GM12878 (cell line): ENCODE measurements at regions not wholly inside any gene's neighbourhood (a gene's known extent, or its start where the extent isn't known, plus 50 kb on each side); places are given as distances from the start of the nearest gene placed in this dataset.

ENCODE experiments used
- ATAC-seq: fragments of 200-7000 bp; cut with Tn5 transposase; 3 replicates; pipeline ENCODE4 v1.9.1; 2020; ENCODE audit warnings: mild to moderate bottlenecking, moderate library complexity
- BruUV-seq: library from RNA; stranded (reverse); fragments of 400-500 nt; replicated peaks from 2 replicates; lab custom pipeline; 2021; lab: Mats Ljungman, UMichigan
- CTCF ChIA-PET: fragments of 300-600 bp; sonication (Branson Sonifier 250); formaldehyde crosslinking; extraction: SDS; loops from one replicate; lab custom pipeline; 2021; ENCODE audit warnings: inconsistent platforms; lab: Yijun Ruan, JAX
- POLR2A ChIA-PET: fragments of 350-600 bp; formaldehyde crosslinking; extraction: SDS; loops from one replicate; lab custom pipeline; 2021; ENCODE audit warnings: inconsistent platforms; lab: Charles Lee
- RAD21 ChIA-PET: fragments of 300-600 bp; sonication (Branson Sonifier 250); formaldehyde crosslinking; loops from one replicate; lab custom pipeline; 2023; ENCODE audit warnings: antibody characterized with exemption; ENCODE audit not compliant: unreplicated experiment; lab: Charles Lee
- SMC1A ChIA-PET: fragments of 300-600 bp; sonication (Branson Sonifier 250); formaldehyde crosslinking; loops from one replicate; lab custom pipeline; 2023; ENCODE audit not compliant: unreplicated experiment, uncharacterized antibody; lab: Charles Lee
- DNase-seq: peaks from one replicate; pipeline ENCODE4 v3.0.0-alpha.2; 2011; ENCODE audit warnings: low read depth, low spot score
- FAIRE-seq: peaks from 3 replicates; lab custom pipeline; 2011; peaks lifted over from hg19 to GRCh38; lab: Jason Lieb, UNC
- H2AFZ ChIP-seq: 2 replicates; pipeline ENCODE4 v1.6.0; 2011; ENCODE audit warnings: low read depth, low read length, control low read depth; ENCODE audit not compliant: control insufficient read depth
- H3K27ac ChIP-seq: 2 replicates; pipeline ENCODE4 v1.5.1; 2011; ENCODE audit warnings: control low read depth; ENCODE audit not compliant: control insufficient read depth, insufficient read depth
- H3K27me3 ChIP-seq, 2 experiments: replicated peaks in 1 of 2; 2 replicates each; pipeline versions ENCODE4 v1.6.0 to v1.6.1; 2011; ENCODE audit warnings: low read length in 1 of 2; ENCODE audit not compliant: control insufficient read depth in 2 of 2, insufficient read depth in 2 of 2
- H3K36me3 ChIP-seq, 2 experiments: 2 replicates each; pipeline ENCODE4 v1.5.1; 2011; ENCODE audit warnings: low read length in 1 of 2; ENCODE audit not compliant: control insufficient read depth in 2 of 2, insufficient read depth in 2 of 2
- H3K4me1 ChIP-seq: 2 replicates; pipeline ENCODE4 v1.6.1; 2011; ENCODE audit warnings: mild to moderate bottlenecking, low read length, moderate library complexity, mixed read lengths; ENCODE audit not compliant: control insufficient read depth, insufficient read depth
- H3K4me2 ChIP-seq: 2 replicates; pipeline ENCODE4 v1.6.0; 2011; ENCODE audit warnings: control low read depth; ENCODE audit not compliant: control insufficient read depth, insufficient read depth
- H3K4me3 ChIP-seq: fragments of 200-600 bp; sonication (generic); 2 replicates; pipeline ENCODE4 v1.5.1; 2016
- H3K79me2 ChIP-seq: 2 replicates; pipeline ENCODE4 v1.6.0; 2011; ENCODE audit warnings: low read length; ENCODE audit not compliant: control insufficient read depth, insufficient read depth
- H3K9ac ChIP-seq: 2 replicates; pipeline ENCODE4 v1.8.0; 2011; ENCODE audit warnings: low read length, control low read depth, mixed read lengths; ENCODE audit not compliant: control insufficient read depth, insufficient read depth
- H3K9me3 ChIP-seq: replicated peaks from 3 replicates; pipeline ENCODE4 v1.5.1; 2011; ENCODE audit warnings: mild to moderate bottlenecking, low read length; ENCODE audit not compliant: control insufficient read depth, insufficient read depth
- H4K20me1 ChIP-seq: 2 replicates; pipeline ENCODE4 v1.6.0; 2011; ENCODE audit not compliant: control insufficient read depth, insufficient read depth
- CREM ChIP-seq: IDR thresholded peaks from 2 replicates; pipeline ENCODE4 v1.6.1; 2014; ENCODE audit warnings: antibody characterized with exemption, low read depth
- EED ChIP-seq: sonication (generic); IDR thresholded peaks from 2 replicates; pipeline ENCODE4 v1.6.1; 2016; ENCODE audit warnings: antibody characterized with exemption, low read depth
- FOXK2 ChIP-seq: fragments of 450-650 bp; IDR thresholded peaks from 2 replicates; pipeline ENCODE4 v1.6.1; 2017; ENCODE audit warnings: mild to moderate bottlenecking, moderate library complexity
- JUND ChIP-seq: IDR thresholded peaks from 2 replicates; pipeline ENCODE4 v1.6.1; 2012; ENCODE audit warnings: low read depth, mild to moderate bottlenecking, low read length, improper control_type of control experiment, moderate library complexity
- MYB ChIP-seq: fragments of 150-350 bp; IDR thresholded peaks from 2 replicates; pipeline ENCODE4 v1.6.1; 2014; ENCODE audit warnings: mild to moderate bottlenecking, low read depth, low read length, borderline replicate concordance
- POLR2A ChIP-seq: IDR thresholded peaks from 2 replicates; pipeline ENCODE4 v1.6.1; 2011; ENCODE audit warnings: low read depth, mild to moderate bottlenecking, low read length
- WGBS: methylation state at CpG from one replicate; pipeline ENCODE4 v1.1.6; 2016; ENCODE audit warnings: low lambda C conversion rate; ENCODE audit not compliant: insufficient replicate concordance, insufficient coverage; ENCODE audit errors: missing lambda C conversion rate; 5-methylcytosine and 5-hydroxymethylcytosine counted together
- in situ Hi-C: fragments of 300-500 bp; cut with MboI; formaldehyde crosslinking; loops from 9 replicates; pipeline ENCODE4 v1.14.3; 2018; ENCODE audit warnings: mixed read lengths
- intact Hi-C: fragments of 100-400 bp; cut with micrococcal nuclease; formaldehyde crosslinking; loops from one replicate; pipeline ENCODE4 v1.14.2; 2022; ENCODE audit not compliant: unreplicated experiment
- TF ChIP-seq, protein P1 (sequence below): fragments of 450-650 bp; IDR thresholded peaks from 2 replicates; pipeline ENCODE4 v1.6.1; 2016; ENCODE audit warnings: mild to moderate bottlenecking, moderate library complexity, borderline replicate concordance
- TF ChIP-seq, protein P2 (sequence below), 3 experiments: IDR thresholded peaks in 2 of 3; conservative IDR thresholded peaks in 1 of 3; 2 replicates each; pipeline ENCODE4 v1.5.1; 2011; ENCODE audit warnings: low read depth in 3 of 3, low read length in 3 of 3, mild to moderate bottlenecking in 3 of 3, control low read depth in 2 of 3, moderate library complexity in 2 of 3, inconsistent platforms in 1 of 3, mixed read lengths in 1 of 3; ENCODE audit not compliant: control insufficient read depth in 2 of 3, insufficient read depth in 1 of 3; ENCODE audit errors: extremely low read depth in 1 of 3
- TF ChIP-seq, protein P3 (sequence below): fragments of 450-650 bp; IDR thresholded peaks from 2 replicates; pipeline ENCODE4 v1.6.1; 2017; ENCODE audit warnings: mild to moderate bottlenecking

DNA sequence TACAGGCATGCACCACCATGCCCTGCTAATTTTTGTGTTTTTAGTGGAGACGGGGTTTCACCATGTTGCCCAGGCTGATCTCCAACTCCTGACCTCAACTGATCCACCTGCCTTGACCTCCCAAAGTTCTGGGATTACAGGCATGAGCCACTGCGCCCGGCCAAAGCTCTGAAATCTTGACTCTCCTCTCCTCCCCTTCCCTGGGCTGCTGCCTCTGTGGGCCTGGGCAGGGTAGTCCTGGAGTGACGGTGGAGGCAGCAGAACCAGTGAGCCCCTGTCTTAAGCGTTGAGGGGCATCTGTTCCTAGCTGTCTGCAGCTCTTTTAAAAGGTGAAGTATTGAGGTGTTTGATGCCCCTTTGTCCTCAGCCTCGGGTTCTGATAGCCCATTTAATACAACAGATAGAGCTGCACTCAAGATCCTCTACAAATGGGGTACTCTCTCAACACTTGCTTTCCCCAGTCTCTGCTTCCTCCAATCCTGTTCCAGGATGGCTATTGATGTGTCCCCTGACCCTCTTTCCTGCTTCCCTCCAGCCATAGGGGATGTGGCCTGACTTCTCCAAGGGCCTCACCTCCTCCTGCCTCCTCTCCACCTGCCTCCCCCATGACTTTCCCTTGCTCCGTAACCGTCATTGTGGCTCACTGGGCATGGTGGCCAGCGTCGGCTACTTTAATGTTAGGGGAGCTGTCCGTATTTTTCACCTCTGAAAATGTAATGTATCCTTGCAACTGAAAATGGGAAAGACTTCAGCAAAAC lies 442.5 kb downstream of the GLRX3 start (continued):
- no peak for TF ChIP-seq EED
- TF ChIP-seq, protein P1, sequence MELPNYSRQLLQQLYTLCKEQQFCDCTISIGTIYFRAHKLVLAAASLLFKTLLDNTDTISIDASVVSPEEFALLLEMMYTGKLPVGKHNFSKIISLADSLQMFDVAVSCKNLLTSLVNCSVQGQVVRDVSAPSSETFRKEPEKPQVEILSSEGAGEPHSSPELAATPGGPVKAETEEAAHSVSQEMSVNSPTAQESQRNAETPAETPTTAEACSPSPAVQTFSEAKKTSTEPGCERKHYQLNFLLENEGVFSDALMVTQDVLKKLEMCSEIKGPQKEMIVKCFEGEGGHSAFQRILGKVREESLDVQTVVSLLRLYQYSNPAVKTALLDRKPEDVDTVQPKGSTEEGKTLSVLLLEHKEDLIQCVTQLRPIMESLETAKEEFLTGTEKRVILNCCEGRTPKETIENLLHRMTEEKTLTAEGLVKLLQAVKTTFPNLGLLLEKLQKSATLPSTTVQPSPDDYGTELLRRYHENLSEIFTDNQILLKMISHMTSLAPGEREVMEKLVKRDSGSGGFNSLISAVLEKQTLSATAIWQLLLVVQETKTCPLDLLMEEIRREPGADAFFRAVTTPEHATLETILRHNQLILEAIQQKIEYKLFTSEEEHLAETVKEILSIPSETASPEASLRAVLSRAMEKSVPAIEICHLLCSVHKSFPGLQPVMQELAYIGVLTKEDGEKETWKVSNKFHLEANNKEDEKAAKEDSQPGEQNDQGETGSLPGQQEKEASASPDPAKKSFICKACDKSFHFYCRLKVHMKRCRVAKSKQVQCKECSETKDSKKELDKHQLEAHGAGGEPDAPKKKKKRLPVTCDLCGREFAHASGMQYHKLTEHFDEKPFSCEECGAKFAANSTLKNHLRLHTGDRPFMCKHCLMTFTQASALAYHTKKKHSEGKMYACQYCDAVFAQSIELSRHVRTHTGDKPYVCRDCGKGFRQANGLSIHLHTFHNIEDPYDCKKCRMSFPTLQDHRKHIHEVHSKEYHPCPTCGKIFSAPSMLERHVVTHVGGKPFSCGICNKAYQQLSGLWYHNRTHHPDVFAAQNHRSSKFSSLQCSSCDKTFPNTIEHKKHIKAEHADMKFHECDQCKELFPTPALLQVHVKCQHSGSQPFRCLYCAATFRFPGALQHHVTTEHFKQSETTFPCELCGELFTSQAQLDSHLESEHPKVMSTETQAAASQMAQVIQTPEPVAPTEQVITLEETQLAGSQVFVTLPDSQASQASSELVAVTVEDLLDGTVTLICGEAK = no peak
- no peak for TF ChIP-seq CREM
- TF ChIP-seq MYB = no peak

DNA sequence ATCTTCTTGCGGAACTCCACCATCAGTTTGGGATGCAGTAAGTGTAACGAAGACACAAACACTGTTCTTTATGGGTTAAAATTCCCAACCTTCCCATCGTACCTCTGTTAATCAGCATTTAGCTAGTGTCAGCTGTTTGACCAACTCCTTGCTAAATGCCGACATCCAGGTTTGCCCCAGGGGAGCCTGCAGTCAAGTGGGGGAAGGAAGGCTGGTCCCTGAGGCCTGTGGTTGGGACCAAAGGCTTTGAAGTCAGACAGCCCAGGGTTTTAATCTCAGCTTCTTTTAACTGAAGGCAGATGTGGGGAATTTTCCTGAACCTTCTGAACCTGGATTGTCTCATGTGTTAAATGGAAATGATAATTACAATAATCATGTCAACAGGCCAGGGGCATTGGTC lies 443.7 kb downstream of the GLRX3 start:
- RAD21 ChIA-PET = no interaction called here
- no peak overlapping the region for H2AFZ ChIP-seq

More for the DNA sequence above, 443.7 kb downstream of the GLRX3 start:
- Histone ChIP-seq H3K27ac (no peak overlapping the region), H4K20me1 (no peaks in the 10 kb centered on the region), H3K4me2 (no peak overlapping the region), H3K9ac (no peak overlapping the region), H3K4me3 (no peak overlapping the region), H3K9me3 (no peaks in the 10 kb centered on the region), H3K27me3 (no peaks in the 10 kb centered on the region), H3K4me1 (no peaks in the 10 kb centered on the region), H3K36me3 (no peaks in the 10 kb centered on the region), H3K79me2 (no peaks in the 10 kb centered on the region)
- ChIA-PET SMC1A (no interaction called here), POLR2A (no interaction called here), CTCF (no interaction called here)
- TF ChIP-seq, protein P2, sequence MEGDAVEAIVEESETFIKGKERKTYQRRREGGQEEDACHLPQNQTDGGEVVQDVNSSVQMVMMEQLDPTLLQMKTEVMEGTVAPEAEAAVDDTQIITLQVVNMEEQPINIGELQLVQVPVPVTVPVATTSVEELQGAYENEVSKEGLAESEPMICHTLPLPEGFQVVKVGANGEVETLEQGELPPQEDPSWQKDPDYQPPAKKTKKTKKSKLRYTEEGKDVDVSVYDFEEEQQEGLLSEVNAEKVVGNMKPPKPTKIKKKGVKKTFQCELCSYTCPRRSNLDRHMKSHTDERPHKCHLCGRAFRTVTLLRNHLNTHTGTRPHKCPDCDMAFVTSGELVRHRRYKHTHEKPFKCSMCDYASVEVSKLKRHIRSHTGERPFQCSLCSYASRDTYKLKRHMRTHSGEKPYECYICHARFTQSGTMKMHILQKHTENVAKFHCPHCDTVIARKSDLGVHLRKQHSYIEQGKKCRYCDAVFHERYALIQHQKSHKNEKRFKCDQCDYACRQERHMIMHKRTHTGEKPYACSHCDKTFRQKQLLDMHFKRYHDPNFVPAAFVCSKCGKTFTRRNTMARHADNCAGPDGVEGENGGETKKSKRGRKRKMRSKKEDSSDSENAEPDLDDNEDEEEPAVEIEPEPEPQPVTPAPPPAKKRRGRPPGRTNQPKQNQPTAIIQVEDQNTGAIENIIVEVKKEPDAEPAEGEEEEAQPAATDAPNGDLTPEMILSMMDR (IDR thresholded peaks at IDR 0.05 in 2 of 3, conservative IDR thresholded peaks at IDR 0.05 in 1 of 3; ENCODE audit: control insufficient read depth in 2 of 3, extremely low read depth in 1 of 3, insufficient read depth in 1 of 3, low read depth in 3 of 3, low read length in 3 of 3) = no peak
- TF ChIP-seq, protein P3, sequence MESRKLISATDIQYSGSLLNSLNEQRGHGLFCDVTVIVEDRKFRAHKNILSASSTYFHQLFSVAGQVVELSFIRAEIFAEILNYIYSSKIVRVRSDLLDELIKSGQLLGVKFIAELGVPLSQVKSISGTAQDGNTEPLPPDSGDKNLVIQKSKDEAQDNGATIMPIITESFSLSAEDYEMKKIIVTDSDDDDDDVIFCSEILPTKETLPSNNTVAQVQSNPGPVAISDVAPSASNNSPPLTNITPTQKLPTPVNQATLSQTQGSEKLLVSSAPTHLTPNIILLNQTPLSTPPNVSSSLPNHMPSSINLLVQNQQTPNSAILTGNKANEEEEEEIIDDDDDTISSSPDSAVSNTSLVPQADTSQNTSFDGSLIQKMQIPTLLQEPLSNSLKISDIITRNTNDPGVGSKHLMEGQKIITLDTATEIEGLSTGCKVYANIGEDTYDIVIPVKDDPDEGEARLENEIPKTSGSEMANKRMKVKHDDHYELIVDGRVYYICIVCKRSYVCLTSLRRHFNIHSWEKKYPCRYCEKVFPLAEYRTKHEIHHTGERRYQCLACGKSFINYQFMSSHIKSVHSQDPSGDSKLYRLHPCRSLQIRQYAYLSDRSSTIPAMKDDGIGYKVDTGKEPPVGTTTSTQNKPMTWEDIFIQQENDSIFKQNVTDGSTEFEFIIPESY = no peak
- no peak for TF ChIP-seq JUND
- TF ChIP-seq POLR2A = no peak
- no peak for TF ChIP-seq FOXK2
- in situ Hi-C loops (no loop called here), intact Hi-C loops (no loop called here)
- WGBS = 13% methylated on average over 4 of the region's 4 CpGs
- FAIRE-seq = no peak
- DNase-seq = no peak
- no peak for ATAC-seq
- BruUV-seq = no TSS peak
